ENCODE measurements at regions not wholly inside any gene's neighbourhood (a gene's known extent, or its start where the extent isn't known, plus 50 kb on each side); places are given as distances from the start of the nearest gene placed in this dataset.

- DNase-seq (ENCODE audit: low read depth in 1 of 2, low spot score in 1 of 2) = no peak
Measured at GRCh38 chr2:6337472-6337820, 528.3 kb downstream of the CMPK2 start.

- no peak for DNase-seq (ENCODE audit: low read depth in 1 of 2, low spot score in 1 of 2)
Measured at GRCh38 chr2:6341588-6342129, 524.0 kb downstream of the CMPK2 start.

GRCh38 chr2:6342273-6342920 is 523.3 kb downstream of the CMPK2 start:
- no peak for DNase-seq (ENCODE audit: low read depth in 1 of 2, low spot score in 1 of 2)

GRCh38 chr2:6343076-6343475 is 522.6 kb downstream of the CMPK2 start:
- no peak for DNase-seq (ENCODE audit: low read depth in 1 of 2, low spot score in 1 of 2)

GRCh38 chr2:6352247-6352646 is 513.5 kb downstream of the CMPK2 start:
- no peak for DNase-seq (ENCODE audit: low read depth in 1 of 2, low spot score in 1 of 2)

GRCh38 chr2:6352906-6353515 is 512.7 kb downstream of the CMPK2 start:
- DNase-seq (ENCODE audit: low read depth in 1 of 2, low spot score in 1 of 2) = no peak

- no peak for DNase-seq (ENCODE audit: low read depth in 1 of 2, low spot score in 1 of 2)
Measured at GRCh38 chr2:6353669-6354068, 512.0 kb downstream of the CMPK2 start.

GRCh38 chr2:6354546-6354945 is 511.2 kb downstream of the CMPK2 start:
- DNase-seq (ENCODE audit: low read depth in 1 of 2, low spot score in 1 of 2) = no peak

GRCh38 chr2:6355886-6356761 is 509.6 kb downstream of the CMPK2 start:
- no peak for DNase-seq (ENCODE audit: low read depth in 1 of 2, low spot score in 1 of 2)

GRCh38 chr2:6358546-6358945 is 507.2 kb downstream of the CMPK2 start:
- DNase-seq (ENCODE audit: low read depth in 1 of 2, low spot score in 1 of 2) = no peak

GRCh38 chr2:6358985-6359384 is 506.7 kb downstream of the CMPK2 start:
- no peak for DNase-seq (ENCODE audit: low read depth in 1 of 2, low spot score in 1 of 2)

- DNase-seq (ENCODE audit: low read depth in 1 of 2, low spot score in 1 of 2) = no peak
Measured at GRCh38 chr2:6359964-6360363, 505.7 kb downstream of the CMPK2 start.

GRCh38 chr2:6362671-6363450 is 502.8 kb downstream of the CMPK2 start:
- DNase-seq (ENCODE audit: low read depth in 1 of 2, low spot score in 1 of 2) = no peak

GRCh38 chr2:6368281-6368680 is 497.4 kb downstream of the CMPK2 start:
- no peak for DNase-seq (ENCODE audit: low read depth in 1 of 2, low spot score in 1 of 2)

GRCh38 chr2:6369266-6369665 is 496.4 kb downstream of the CMPK2 start:
- DNase-seq (ENCODE audit: low read depth in 1 of 2, low spot score in 1 of 2) = no peak

GRCh38 chr2:6370753-6371551 is 494.8 kb downstream of the CMPK2 start:
- DNase-seq (ENCODE audit: low read depth in 1 of 2, low spot score in 1 of 2) = no peak

- no peak for DNase-seq (ENCODE audit: low read depth in 1 of 2, low spot score in 1 of 2)
Measured at GRCh38 chr2:6372317-6372901, 493.3 kb downstream of the CMPK2 start.

- DNase-seq (ENCODE audit: low read depth in 1 of 2, low spot score in 1 of 2) = no peak
Measured at GRCh38 chr2:6381326-6381725, 484.4 kb downstream of the CMPK2 start.

- no peak for DNase-seq (ENCODE audit: low read depth in 1 of 2, low spot score in 1 of 2)
Measured at GRCh38 chr2:6384341-6384740, 481.4 kb downstream of the CMPK2 start.

- no peak for DNase-seq (ENCODE audit: low read depth in 1 of 2, low spot score in 1 of 2)
Measured at GRCh38 chr2:6392354-6392753, 473.4 kb downstream of the CMPK2 start.
